H1 (cell line): ENCODE measurements at regions not wholly inside any gene's neighbourhood (a gene's known extent, or its start where the extent isn't known, plus 50 kb on each side); places are given as distances from the start of the nearest gene placed in this dataset.

Experiments used
- CHD7 ChIP-seq: fragments of 300-600 bp; sonication (generic); IDR thresholded peaks from 2 replicates; pipeline ENCODE4 v1.7.1; 2012; ENCODE audit warnings: low read length, moderate library complexity, mild to moderate bottlenecking, inconsistent platforms; ENCODE audit not compliant: insufficient replicate concordance
- JUND ChIP-seq: IDR thresholded peaks from 2 replicates; pipeline ENCODE4 v1.6.1; 2011; ENCODE audit warnings: mild to moderate bottlenecking, improper control_type of control experiment, low read length
- RBBP5 ChIP-seq: IDR thresholded peaks from 2 replicates; pipeline ENCODE4 v1.7.1; 2012; ENCODE audit warnings: low read depth, mild to moderate bottlenecking, inconsistent platforms, low read length, moderate library complexity, borderline replicate concordance
- SIRT6 ChIP-seq: IDR thresholded peaks from one replicate; pipeline ENCODE4 v1.7.1; 2012; ENCODE audit warnings: low read length, inconsistent platforms
- TEAD4 ChIP-seq: IDR thresholded peaks from 2 replicates; pipeline ENCODE4 v1.6.1; 2012; ENCODE audit warnings: low read depth, low read length, inconsistent platforms, mixed read lengths

GRCh38 chr13:108069521-108070210, 145.7 kb downstream of the LIG4 start (continued):
- no peak for TF ChIP-seq CHD7
- TF ChIP-seq JUND: no peak
- no peak for TF ChIP-seq TEAD4
- no peak for TF ChIP-seq SIRT6
- no peak for TF ChIP-seq RBBP5
- TF ChIP-seq, all 59 proteins: peak for 0
